ENCODE measurements at regions not wholly inside any gene's neighbourhood (a gene's known extent, or its start where the extent isn't known, plus 50 kb on each side); places are given as distances from the start of the nearest gene placed in this dataset.

- Histone ChIP-seq H3K4me1 (ENCODE audit: control insufficient read depth, extremely low read depth, insufficient read depth, low read length) (no peaks in the 10 kb centered on the region), H3K9me3 (replicated peaks; ENCODE audit: control insufficient read depth, insufficient read depth, low read length) (no peaks in the 10 kb centered on the region)
- POLR2A ChIA-PET, result no interaction called here
These were observed 309.9 kb downstream of the BCL11B start for GRCh38 chr14:98962118-98962517.

More at GRCh38 chr14:98962118-98962517, 309.9 kb downstream of the BCL11B start:
- FAIRE-seq, result no peak
- no peaks in the 10 kb centered on the region for H3K79me2 ChIP-seq (ENCODE audit: control insufficient read depth, insufficient read depth, low read length)
- no peak for TF ChIP-seq CTCF (IDR thresholded peaks at IDR 0.05; ENCODE audit: extremely low read depth in 1 of 2, insufficient read depth in 1 of 2, low read depth in 1 of 2, low read length in 2 of 2)
- TF ChIP-seq POLR2AphosphoS5 (IDR thresholded peaks at IDR 0.05; ENCODE audit: insufficient read depth, low read depth, low read length), result no peak
- no peak for TF ChIP-seq FOS (IDR thresholded peaks at IDR 0.05; ENCODE audit: borderline replicate concordance, insufficient read depth, low read length)
- no peak for TF ChIP-seq EZH2 (IDR thresholded peaks at IDR 0.05; ENCODE audit: borderline replicate concordance, low read depth, low read length, severe bottlenecking)
- no peak for TF ChIP-seq POLR2A (IDR thresholded peaks at IDR 0.05; ENCODE audit: low read depth, low read length)
- no peak for TF ChIP-seq MYC (IDR thresholded peaks at IDR 0.05; ENCODE audit: low read depth, low read length)
- TF ChIP-seq MAX (IDR thresholded peaks at IDR 0.05; ENCODE audit: insufficient read depth, insufficient read length), result no peak
- TF ChIP-seq JUN (IDR thresholded peaks at IDR 0.05; ENCODE audit: borderline replicate concordance, insufficient read depth, insufficient read length, low read depth), result no peak
- TF ChIP-seq GATA2 (IDR thresholded peaks at IDR 0.05; ENCODE audit: insufficient read depth, insufficient read length, low read depth, low read length), result no peak
- no TSS peak for BruUV-seq (replicated peaks)
- H3K9ac ChIP-seq (replicated peaks; ENCODE audit: extremely low read depth, insufficient read depth, low read length), result no peak overlapping the region
- CTCF ChIA-PET, result no interaction called here
- no peak overlapping the region for H3K27ac ChIP-seq (ENCODE audit: insufficient read depth, low read depth, low read length)
- no peaks in the 10 kb centered on the region for H3K9me1 ChIP-seq (replicated peaks; ENCODE audit: control insufficient read depth, extremely low read depth, insufficient read depth, low read length)
- dilution Hi-C loops (cut with MboI; ENCODE audit: extremely low pct_ligation_motif_present, low sequenced_read_pairs) (no loop called here), intact Hi-C loops (cut with micrococcal nuclease) (no loop called here)
- H3K36me3 ChIP-seq (ENCODE audit: control insufficient read depth in 2 of 2, extremely low read depth in 1 of 2, insufficient read depth in 2 of 2, low read length in 2 of 2), result no peaks in the 10 kb centered on the region
- no peaks in the 10 kb centered on the region for H3K27me3 ChIP-seq (ENCODE audit: control insufficient read depth in 2 of 2, insufficient read depth in 2 of 2, low read length in 2 of 2)
- H3K4me2 ChIP-seq (ENCODE audit: insufficient read depth, low read length), result no peak overlapping the region
- no peak for DNase-seq (ENCODE audit: low read depth, low spot score)
- H3K4me3 ChIP-seq (replicated peaks in 1 of 3; ENCODE audit: insufficient read depth in 1 of 3, low read depth in 1 of 3, low read length in 3 of 3), result no peak overlapping the region
- H4K20me1 ChIP-seq (replicated peaks; ENCODE audit: control insufficient read depth, extremely low read depth, insufficient read depth, low read length), result no peaks in the 10 kb centered on the region
- H2AFZ ChIP-seq (ENCODE audit: low read depth, low read length), result no peak overlapping the region
